ENCODE measurements at regions not wholly inside any gene's neighbourhood (a gene's known extent, or its start where the extent isn't known, plus 50 kb on each side); places are given as distances from the start of the nearest gene placed in this dataset.

GRCh38 chr2:176665086-176665485, 395.8 kb downstream of the MTX2 start:
- H3K27ac Mint-ChIP-seq (ENCODE audit: unreplicated experiment) = no peak overlapping the region
- no peak for TF ChIP-seq CTCF (IDR thresholded peaks at IDR 0.05; ENCODE audit: insufficient read depth in 1 of 2, low read depth in 1 of 2, low read length in 1 of 2, severe bottlenecking in 1 of 2, unreplicated experiment in 1 of 2)
- H3K36me3 Mint-ChIP-seq (ENCODE audit: insufficient read depth, unreplicated experiment) = no peaks in the 10 kb centered on the region
- no peak overlapping the region for H3K4me3 Mint-ChIP-seq (ENCODE audit: unreplicated experiment)
- no TSS peak for BruUV-seq (replicated peaks)
- DNase-seq = no peak
- no peaks in the 10 kb centered on the region for H3K4me1 Mint-ChIP-seq (ENCODE audit: low read depth, unreplicated experiment)
- H3K27me3 ChIP-seq (replicated peaks; ENCODE audit: control insufficient read depth, insufficient read depth, low read length) = no peaks in the 10 kb centered on the region; the same call in 1 of the 2 replicates
- H3K4me1 ChIP-seq = no peaks in the 10 kb centered on the region
- POLR2A ChIA-PET = no interaction called here
- CTCF ChIA-PET = no interaction called here
- intact Hi-C loops (cut with micrococcal nuclease; ENCODE audit: unreplicated experiment) = no loop called here
- H3K9me3 ChIP-seq = no peaks in the 10 kb centered on the region
- no peaks in the 10 kb centered on the region for H3K9me3 Mint-ChIP-seq (ENCODE audit: unreplicated experiment)
- peaks cover 25% of the 10 kb centered on the region for H3K27me3 Mint-ChIP-seq (ENCODE audit: insufficient read depth, unreplicated experiment)
- no peak overlapping the region for H3K4me3 ChIP-seq (ENCODE audit: low read depth, low read length)
- no peaks in the 10 kb centered on the region for H3K36me3 ChIP-seq (ENCODE audit: control insufficient read depth, insufficient read depth, low read length)

- Histone ChIP-seq H3K9me3 (no peaks in the 10 kb centered on the region), H3K4me3 (ENCODE audit: low read depth, low read length) (no peak overlapping the region), H3K4me1 (no peaks in the 10 kb centered on the region), H3K27me3 (replicated peaks; ENCODE audit: control insufficient read depth, insufficient read depth, low read length) (no peaks in the 10 kb centered on the region; the same call in 1 of the 2 replicates), H3K36me3 (ENCODE audit: control insufficient read depth, insufficient read depth, low read length) (no peaks in the 10 kb centered on the region)
- DNase-seq = no peak
- CTCF ChIA-PET = interaction anchor here (0.9 kb wide), 1 partner anchor 15 kb away, joined by 3 read pairs; no protein-coding TSS in a partner anchor
- peaks cover 21% of the 10 kb centered on the region for H3K27me3 Mint-ChIP-seq (ENCODE audit: insufficient read depth, unreplicated experiment)
- no peak overlapping the region for H3K27ac Mint-ChIP-seq (ENCODE audit: unreplicated experiment)
- POLR2A ChIA-PET = no interaction called here
- BruUV-seq (replicated peaks) = no TSS peak
- intact Hi-C loops (cut with micrococcal nuclease; ENCODE audit: unreplicated experiment) = no loop called here
- H3K4me3 Mint-ChIP-seq (ENCODE audit: unreplicated experiment) = no peak overlapping the region
- no peaks in the 10 kb centered on the region for H3K9me3 Mint-ChIP-seq (ENCODE audit: unreplicated experiment)
- no peaks in the 10 kb centered on the region for H3K36me3 Mint-ChIP-seq (ENCODE audit: insufficient read depth, unreplicated experiment)
- no peaks in the 10 kb centered on the region for H3K4me1 Mint-ChIP-seq (ENCODE audit: low read depth, unreplicated experiment)
- TF ChIP-seq CTCF (IDR thresholded peaks at IDR 0.05; ENCODE audit: insufficient read depth in 1 of 2, low read depth in 1 of 2, low read length in 1 of 2, severe bottlenecking in 1 of 2, unreplicated experiment in 1 of 2) = no peak
These were observed 399.7 kb downstream of the MTX2 start for GRCh38 chr2:176668912-176669311.

- TF ChIP-seq CTCF (IDR thresholded peaks at IDR 0.05; ENCODE audit: insufficient read depth in 1 of 2, low read depth in 1 of 2, low read length in 1 of 2, severe bottlenecking in 1 of 2, unreplicated experiment in 1 of 2) = no peak
- no peaks in the 10 kb centered on the region for H3K4me1 Mint-ChIP-seq (ENCODE audit: low read depth, unreplicated experiment)
- H3K27me3 Mint-ChIP-seq (ENCODE audit: insufficient read depth, unreplicated experiment) = peaks cover 21% of the 10 kb centered on the region
- no peaks in the 10 kb centered on the region for H3K9me3 Mint-ChIP-seq (ENCODE audit: unreplicated experiment)
- no TSS peak for BruUV-seq (replicated peaks)
- Histone ChIP-seq H3K9me3 (no peaks in the 10 kb centered on the region), H3K27me3 (replicated peaks; ENCODE audit: control insufficient read depth, insufficient read depth, low read length) (no peaks in the 10 kb centered on the region; the same call in 1 of the 2 replicates), H3K36me3 (ENCODE audit: control insufficient read depth, insufficient read depth, low read length) (no peaks in the 10 kb centered on the region), H3K4me3 (ENCODE audit: low read depth, low read length) (no peak overlapping the region), H3K4me1 (no peaks in the 10 kb centered on the region)
- no peak overlapping the region for H3K27ac Mint-ChIP-seq (ENCODE audit: unreplicated experiment)
- H3K36me3 Mint-ChIP-seq (ENCODE audit: insufficient read depth, unreplicated experiment) = no peaks in the 10 kb centered on the region
- ChIA-PET POLR2A (no interaction called here), CTCF (interaction anchor here (0.9 kb wide), 1 partner anchor 16 kb away, joined by 3 read pairs; no protein-coding TSS in a partner anchor)
- intact Hi-C loops (cut with micrococcal nuclease; ENCODE audit: unreplicated experiment) = no loop called here
- no peak for DNase-seq
- H3K4me3 Mint-ChIP-seq (ENCODE audit: unreplicated experiment) = no peak overlapping the region
These were observed 400.3 kb downstream of the MTX2 start for GRCh38 chr2:176669398-176670174.

Measured in Caco-2 (cell line).